A673 (cell line): ENCODE measurements at regions not wholly inside any gene's neighbourhood (a gene's known extent, or its start where the extent isn't known, plus 50 kb on each side); places are given as distances from the start of the nearest gene placed in this dataset.

Experiments used
- BruUV-seq: library from RNA; stranded (reverse); fragments of 400-500 nt; replicated peaks from 2 replicates; lab custom pipeline; 2021; lab: Mats Ljungman, UMichigan
- CTCF ChIA-PET: fragments of 300-600 bp; sonication (Branson Sonifier 250); formaldehyde crosslinking; loops from one replicate; lab custom pipeline; 2022; ENCODE audit warnings: antibody characterized with exemption; lab: Charles Lee
- POLR2A ChIA-PET: fragments of 300-600 bp; sonication (Branson Sonifier 250); formaldehyde crosslinking; loops from one replicate; lab custom pipeline; 2022; ENCODE audit warnings: antibody characterized with exemption; ENCODE audit not compliant: low non-redundant PET; lab: Charles Lee
- DNase-seq: peaks from one replicate; pipeline ENCODE4 v3.0.0-alpha.2; 2015; ENCODE audit warnings: low spot score
- H3K27ac ChIP-seq: fragments of 200-600 bp; sonication (generic); 2 replicates; pipeline ENCODE4 v1.5.1; 2016; ENCODE audit warnings: mixed run types, low read depth, mild to moderate bottlenecking, mixed read lengths, antibody characterized with exemption, low read length; ENCODE audit not compliant: poor library complexity, severe bottlenecking
- H3K27me3 ChIP-seq: fragments of 200-600 bp; sonication (generic); replicated peaks from 2 replicates; pipeline ENCODE4 v1.6.1; 2017; ENCODE audit warnings: mixed run types, low read depth, mild to moderate bottlenecking, mixed read lengths, antibody characterized with exemption, low read length; ENCODE audit not compliant: insufficient read depth, poor library complexity
- H3K36me3 ChIP-seq: fragments of 200-600 bp; sonication (generic); 2 replicates; pipeline ENCODE4 v1.6.1; 2016; ENCODE audit warnings: mixed run types, mild to moderate bottlenecking, mixed read lengths, antibody characterized with exemption, low read length; ENCODE audit not compliant: insufficient read depth, poor library complexity, severe bottlenecking
- H3K4me1 ChIP-seq: fragments of 200-600 bp; sonication (generic); 2 replicates; pipeline ENCODE4 v1.6.1; 2017; ENCODE audit warnings: mixed run types, mild to moderate bottlenecking, mixed read lengths, antibody characterized with exemption, low read length; ENCODE audit not compliant: insufficient read depth, poor library complexity, severe bottlenecking
- H3K4me3 ChIP-seq: fragments of 200-600 bp; sonication (generic); 2 replicates; pipeline ENCODE4 v1.5.1; 2016; ENCODE audit warnings: low read depth, mixed run types, mild to moderate bottlenecking, mixed read lengths, low read length; ENCODE audit not compliant: poor library complexity, severe bottlenecking
- H3K9me3 ChIP-seq: fragments of 200-600 bp; sonication (generic); 2 replicates; pipeline ENCODE4 v1.6.1; 2016; ENCODE audit warnings: mixed run types, low read depth, mild to moderate bottlenecking, mixed read lengths, antibody characterized with exemption, low read length; ENCODE audit not compliant: poor library complexity, severe bottlenecking
- EZH2 ChIP-seq: fragments of 200-600 bp; sonication (generic); IDR thresholded peaks from 2 replicates; pipeline ENCODE4 v1.6.1; 2017; ENCODE audit warnings: borderline replicate concordance, low read depth, mild to moderate bottlenecking, mixed read lengths, antibody characterized with exemption, low read length; ENCODE audit not compliant: poor library complexity, severe bottlenecking
- intact Hi-C: fragments of 100-400 bp; cut with micrococcal nuclease; formaldehyde crosslinking; loops from one replicate; pipeline ENCODE4 v1.10.0; 2022; ENCODE audit not compliant: unreplicated experiment
- TF ChIP-seq, protein P1 (sequence below): fragments of 300-800, 200-600 bp; sonication (generic); conservative IDR thresholded peaks from 2 replicates; pipeline ENCODE4 v1.5.1; 2017; ENCODE audit warnings: low read depth, mild to moderate bottlenecking, antibody characterized with exemption, low read length, moderate library complexity, mixed read lengths

- no peaks in the 10 kb centered on the region for H3K9me3 ChIP-seq
- no peak for TF ChIP-seq EZH2
- peak overlapping the region; percentile 10 for H3K27ac ChIP-seq
- CTCF ChIA-PET, result no interaction called here
- peak overlapping the region; percentile 14 for H3K4me3 ChIP-seq
- intact Hi-C loops, result loop anchor here (5.0 kb wide), 1 partner anchor 132 kb away; no protein-coding TSS in a partner anchor
- POLR2A ChIA-PET, result interaction anchor here (0.5 kb wide), 1 partner anchor 84 kb away, joined by 4 read pairs; no protein-coding TSS in a partner anchor
- BruUV-seq, result no TSS peak
- H3K27me3 ChIP-seq, result no peaks in the 10 kb centered on the region
- no peak for DNase-seq
- H3K4me1 ChIP-seq, result peaks cover 34% of the 10 kb centered on the region
- no peaks in the 10 kb centered on the region for H3K36me3 ChIP-seq
Observed at GRCh38 chr2:235264121-235264493, 229.7 kb upstream of the AGAP1 start.

GRCh38 chr2:235264512-235264911 lies 229.3 kb upstream of the AGAP1 start:
- Histone ChIP-seq H3K27ac (no peak overlapping the region), H3K4me1 (peaks cover 35% of the 10 kb centered on the region), H3K27me3 (no peaks in the 10 kb centered on the region), H3K36me3 (no peaks in the 10 kb centered on the region), H3K4me3 (no peak overlapping the region), H3K9me3 (no peaks in the 10 kb centered on the region)
- CTCF ChIA-PET, result no interaction called here
- intact Hi-C loops, result loop anchor here (5.0 kb wide), 1 partner anchor 132 kb away; no protein-coding TSS in a partner anchor
- peak; percentile 31 for DNase-seq
- no TSS peak for BruUV-seq
- TF ChIP-seq, protein P1, sequence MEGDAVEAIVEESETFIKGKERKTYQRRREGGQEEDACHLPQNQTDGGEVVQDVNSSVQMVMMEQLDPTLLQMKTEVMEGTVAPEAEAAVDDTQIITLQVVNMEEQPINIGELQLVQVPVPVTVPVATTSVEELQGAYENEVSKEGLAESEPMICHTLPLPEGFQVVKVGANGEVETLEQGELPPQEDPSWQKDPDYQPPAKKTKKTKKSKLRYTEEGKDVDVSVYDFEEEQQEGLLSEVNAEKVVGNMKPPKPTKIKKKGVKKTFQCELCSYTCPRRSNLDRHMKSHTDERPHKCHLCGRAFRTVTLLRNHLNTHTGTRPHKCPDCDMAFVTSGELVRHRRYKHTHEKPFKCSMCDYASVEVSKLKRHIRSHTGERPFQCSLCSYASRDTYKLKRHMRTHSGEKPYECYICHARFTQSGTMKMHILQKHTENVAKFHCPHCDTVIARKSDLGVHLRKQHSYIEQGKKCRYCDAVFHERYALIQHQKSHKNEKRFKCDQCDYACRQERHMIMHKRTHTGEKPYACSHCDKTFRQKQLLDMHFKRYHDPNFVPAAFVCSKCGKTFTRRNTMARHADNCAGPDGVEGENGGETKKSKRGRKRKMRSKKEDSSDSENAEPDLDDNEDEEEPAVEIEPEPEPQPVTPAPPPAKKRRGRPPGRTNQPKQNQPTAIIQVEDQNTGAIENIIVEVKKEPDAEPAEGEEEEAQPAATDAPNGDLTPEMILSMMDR, result no peak
- TF ChIP-seq EZH2, result no peak
- POLR2A ChIA-PET, result no interaction called here

GRCh38 chr2:235265348-235265965 lies 228.4 kb upstream of the AGAP1 start:
- CTCF ChIA-PET, result no interaction called here
- no TSS peak for BruUV-seq
- H3K9me3 ChIP-seq, result no peaks in the 10 kb centered on the region
- DNase-seq, result no peak
- no peak overlapping the region for H3K27ac ChIP-seq
- no peak overlapping the region for H3K4me3 ChIP-seq
- intact Hi-C loops, result no loop called here
- TF ChIP-seq, protein P1, result no peak
- no peak for TF ChIP-seq EZH2
- POLR2A ChIA-PET, result no interaction called here
- no peaks in the 10 kb centered on the region for H3K36me3 ChIP-seq
- H3K4me1 ChIP-seq, result peaks cover 38% of the 10 kb centered on the region
- H3K27me3 ChIP-seq, result no peaks in the 10 kb centered on the region

- BruUV-seq, result no TSS peak
Observed at GRCh38 chr2:235267251-235267650, 226.6 kb upstream of the AGAP1 start.

More at GRCh38 chr2:235267251-235267650, 226.6 kb upstream of the AGAP1 start:
- CTCF ChIA-PET, result no interaction called here
- POLR2A ChIA-PET, result no interaction called here
- H3K27me3 ChIP-seq, result no peaks in the 10 kb centered on the region
- no peaks in the 10 kb centered on the region for H3K36me3 ChIP-seq
- peaks cover 47% of the 10 kb centered on the region for H3K4me1 ChIP-seq
- intact Hi-C loops, result no loop called here
- DNase-seq, result no peak
- H3K4me3 ChIP-seq, result no peak overlapping the region
- TF ChIP-seq, protein P1, result no peak
- H3K9me3 ChIP-seq, result no peaks in the 10 kb centered on the region
- H3K27ac ChIP-seq, result no peak overlapping the region
